ENCODE measurements at regions not wholly inside any gene's neighbourhood (a gene's known extent, or its start where the extent isn't known, plus 50 kb on each side); places are given as distances from the start of the nearest gene placed in this dataset.

- H3K4me1 Mint-ChIP-seq (ENCODE audit: low read depth) = no peaks in the 10 kb centered on the region
- no peak overlapping the region for H3K27ac Mint-ChIP-seq
- no peak overlapping the region for H3K4me3 Mint-ChIP-seq
- H3K27me3 Mint-ChIP-seq = peaks cover 15% of the 10 kb centered on the region
- peaks cover 14% of the 10 kb centered on the region for H3K9me3 Mint-ChIP-seq
- H3K36me3 Mint-ChIP-seq (ENCODE audit: low read depth) = no peaks in the 10 kb centered on the region
Measured at GRCh38 chr12:91551242-91551641, 368.6 kb upstream of the DCN start.

GRCh38 chr12:91542666-91543065 is 360.0 kb upstream of the DCN start:
- Mint-ChIP-seq H3K27me3 (no peaks in the 10 kb centered on the region), H3K4me3 (no peak overlapping the region), H3K36me3 (ENCODE audit: low read depth) (no peaks in the 10 kb centered on the region), H3K9me3 (peaks cover 14% of the 10 kb centered on the region), H3K4me1 (ENCODE audit: low read depth) (no peaks in the 10 kb centered on the region), H3K27ac (no peak overlapping the region)

- Mint-ChIP-seq H3K27ac (no peak overlapping the region), H3K4me1 (ENCODE audit: low read depth) (no peaks in the 10 kb centered on the region), H3K9me3 (peaks cover 12% of the 10 kb centered on the region), H3K27me3 (no peaks in the 10 kb centered on the region), H3K4me3 (no peak overlapping the region), H3K36me3 (ENCODE audit: low read depth) (no peaks in the 10 kb centered on the region)
Measured at GRCh38 chr12:91542067-91542466, 359.4 kb upstream of the DCN start.

- Mint-ChIP-seq H3K4me3 (no peak overlapping the region), H3K27me3 (no peaks in the 10 kb centered on the region), H3K9me3 (peaks cover 15% of the 10 kb centered on the region), H3K36me3 (ENCODE audit: low read depth) (peaks cover 4% of the 10 kb centered on the region), H3K27ac (no peak overlapping the region), H3K4me1 (ENCODE audit: low read depth) (no peaks in the 10 kb centered on the region)
Measured at GRCh38 chr12:91538418-91538817, 355.8 kb upstream of the DCN start.

- Mint-ChIP-seq H3K4me3 (no peak overlapping the region), H3K27me3 (no peaks in the 10 kb centered on the region), H3K9me3 (peaks cover 18% of the 10 kb centered on the region), H3K36me3 (ENCODE audit: low read depth) (peaks cover 4% of the 10 kb centered on the region), H3K4me1 (ENCODE audit: low read depth) (no peaks in the 10 kb centered on the region), H3K27ac (no peak overlapping the region)
Measured at GRCh38 chr12:91533366-91533765, 350.7 kb upstream of the DCN start.

- Mint-ChIP-seq H3K27me3 (no peaks in the 10 kb centered on the region), H3K36me3 (ENCODE audit: low read depth) (peaks cover 4% of the 10 kb centered on the region), H3K4me1 (ENCODE audit: low read depth) (no peaks in the 10 kb centered on the region), H3K9me3 (peaks cover 12% of the 10 kb centered on the region), H3K4me3 (no peak overlapping the region), H3K27ac (no peak overlapping the region)
Measured at GRCh38 chr12:91529829-91530228, 347.2 kb upstream of the DCN start.

GRCh38 chr12:91523831-91524230 is 341.2 kb upstream of the DCN start:
- no peaks in the 10 kb centered on the region for H3K4me1 Mint-ChIP-seq (ENCODE audit: low read depth)
- H3K9me3 Mint-ChIP-seq = no peaks in the 10 kb centered on the region
- H3K36me3 Mint-ChIP-seq (ENCODE audit: low read depth) = no peaks in the 10 kb centered on the region
- H3K4me3 Mint-ChIP-seq = no peak overlapping the region
- H3K27ac Mint-ChIP-seq = no peak overlapping the region
- no peaks in the 10 kb centered on the region for H3K27me3 Mint-ChIP-seq

- Mint-ChIP-seq H3K4me3 (no peak overlapping the region), H3K9me3 (no peaks in the 10 kb centered on the region), H3K4me1 (ENCODE audit: low read depth) (no peaks in the 10 kb centered on the region), H3K36me3 (ENCODE audit: low read depth) (no peaks in the 10 kb centered on the region), H3K27ac (no peak overlapping the region), H3K27me3 (peaks cover 4% of the 10 kb centered on the region)
Measured at GRCh38 chr12:91516695-91517047, 334.1 kb upstream of the DCN start.

- H3K4me3 Mint-ChIP-seq = no peak overlapping the region
- no peaks in the 10 kb centered on the region for H3K9me3 Mint-ChIP-seq
- peaks cover 4% of the 10 kb centered on the region for H3K27me3 Mint-ChIP-seq
- H3K4me1 Mint-ChIP-seq (ENCODE audit: low read depth) = no peaks in the 10 kb centered on the region
- H3K27ac Mint-ChIP-seq = no peak overlapping the region
- H3K36me3 Mint-ChIP-seq (ENCODE audit: low read depth) = no peaks in the 10 kb centered on the region
Measured at GRCh38 chr12:91515944-91516694, 333.5 kb upstream of the DCN start.

GRCh38 chr12:91513313-91513712 is 330.7 kb upstream of the DCN start:
- Mint-ChIP-seq H3K4me3 (no peak overlapping the region), H3K27me3 (peaks cover 4% of the 10 kb centered on the region), H3K27ac (no peak overlapping the region), H3K4me1 (ENCODE audit: low read depth) (no peaks in the 10 kb centered on the region), H3K9me3 (no peaks in the 10 kb centered on the region), H3K36me3 (ENCODE audit: low read depth) (no peaks in the 10 kb centered on the region)

GRCh38 chr12:91511795-91512420 is 329.3 kb upstream of the DCN start:
- Mint-ChIP-seq H3K4me1 (ENCODE audit: low read depth) (no peaks in the 10 kb centered on the region), H3K36me3 (ENCODE audit: low read depth) (no peaks in the 10 kb centered on the region), H3K27ac (no peak overlapping the region)

GRCh38 chr12:91507754-91508153 is 325.1 kb upstream of the DCN start:
- Mint-ChIP-seq H3K9me3 (no peaks in the 10 kb centered on the region), H3K27me3 (no peaks in the 10 kb centered on the region), H3K36me3 (ENCODE audit: low read depth) (no peaks in the 10 kb centered on the region), H3K4me3 (no peak overlapping the region), H3K27ac (no peak overlapping the region), H3K4me1 (ENCODE audit: low read depth) (no peaks in the 10 kb centered on the region)

More at GRCh38 chr12:91511795-91512420, 329.3 kb upstream of the DCN start:
- H3K4me3 Mint-ChIP-seq = no peak overlapping the region
- peaks cover 4% of the 10 kb centered on the region for H3K27me3 Mint-ChIP-seq
- no peaks in the 10 kb centered on the region for H3K9me3 Mint-ChIP-seq

- H3K27ac Mint-ChIP-seq = no peak overlapping the region
- H3K9me3 Mint-ChIP-seq = no peaks in the 10 kb centered on the region
- no peak overlapping the region for H3K4me3 Mint-ChIP-seq
- H3K36me3 Mint-ChIP-seq (ENCODE audit: low read depth) = no peaks in the 10 kb centered on the region
- H3K4me1 Mint-ChIP-seq (ENCODE audit: low read depth) = no peaks in the 10 kb centered on the region
- H3K27me3 Mint-ChIP-seq = no peaks in the 10 kb centered on the region
Measured at GRCh38 chr12:91506452-91506851, 323.8 kb upstream of the DCN start.

- H3K27me3 Mint-ChIP-seq = no peaks in the 10 kb centered on the region
- H3K36me3 Mint-ChIP-seq (ENCODE audit: low read depth) = no peaks in the 10 kb centered on the region
- no peaks in the 10 kb centered on the region for H3K9me3 Mint-ChIP-seq
- H3K27ac Mint-ChIP-seq = no peak overlapping the region
- no peak overlapping the region for H3K4me3 Mint-ChIP-seq
- H3K4me1 Mint-ChIP-seq (ENCODE audit: low read depth) = no peaks in the 10 kb centered on the region
Measured at GRCh38 chr12:91505006-91505405, 322.4 kb upstream of the DCN start.

GRCh38 chr12:91502208-91502607 is 319.6 kb upstream of the DCN start:
- Mint-ChIP-seq H3K4me3 (no peak overlapping the region), H3K27ac (no peak overlapping the region), H3K4me1 (ENCODE audit: low read depth) (no peaks in the 10 kb centered on the region), H3K9me3 (no peaks in the 10 kb centered on the region), H3K36me3 (ENCODE audit: low read depth) (no peaks in the 10 kb centered on the region), H3K27me3 (no peaks in the 10 kb centered on the region)

GRCh38 chr12:91496337-91496736 is 313.7 kb upstream of the DCN start:
- no peaks in the 10 kb centered on the region for H3K9me3 Mint-ChIP-seq
- no peaks in the 10 kb centered on the region for H3K36me3 Mint-ChIP-seq (ENCODE audit: low read depth)
- H3K4me3 Mint-ChIP-seq = no peak overlapping the region
- no peaks in the 10 kb centered on the region for H3K27me3 Mint-ChIP-seq
- H3K4me1 Mint-ChIP-seq (ENCODE audit: low read depth) = peaks cover 10% of the 10 kb centered on the region
- no peak overlapping the region for H3K27ac Mint-ChIP-seq

All from stimulated activated naive CD8-positive, alpha-beta T cell treated with anti-CD3 and anti-CD28 coated beads, Interleukin-15, Interleukin-2, amounts not matched to agents 100 ng/mL and 50 ng/mL, for 24 hours (primary cell).